CD14-positive monocyte (primary cell): ENCODE measurements at regions not wholly inside any gene's neighbourhood (a gene's known extent, or its start where the extent isn't known, plus 50 kb on each side); places are given as distances from the start of the nearest gene placed in this dataset.
"Not testable (repeated sequence)": the region's sequence is repeated elsewhere in the genome, so short reads cannot be mapped to it uniquely, and the experiment has no call there.

Experiments
- DNase-seq, 3 donors: peaks; one replicate each; pipeline ENCODE4 v3.0.0-alpha.2; 2011 to 2022
- H2AFZ ChIP-seq: 2 replicates; pipeline ENCODE4 v1.6.0; 2012; ENCODE audit warnings: mild to moderate bottlenecking, low read depth, low read length, inconsistent platforms; ENCODE audit not compliant: insufficient read depth, poor library complexity, severe bottlenecking
- H3K27ac ChIP-seq, 2 donors: 1 replicate in 1 of 2; 2 replicates in 1 of 2; pipeline ENCODE4 v1.5.1; 2012 to 2013; ENCODE audit warnings: low read length in 2 of 2, control low read depth in 1 of 2, inconsistent platforms in 1 of 2, low read depth in 1 of 2, mild to moderate bottlenecking in 1 of 2
- H3K27me3 ChIP-seq, 2 donors: one replicate each; pipeline versions ENCODE4 v1.6.0 to v1.6.1; 2011 to 2013; ENCODE audit warnings: low read length in 2 of 2; ENCODE audit not compliant: control insufficient read depth in 2 of 2, insufficient read depth in 2 of 2
- H3K36me3 ChIP-seq, 2 donors: replicated peaks in 1 of 2; 1 replicate in 1 of 2; 2 replicates in 1 of 2; pipeline versions ENCODE4 v1.5.1 to v1.6.1; 2012 to 2013; ENCODE audit warnings: low read length in 2 of 2, control low read depth in 1 of 2, inconsistent platforms in 1 of 2, mild to moderate bottlenecking in 1 of 2; ENCODE audit not compliant: insufficient read depth in 2 of 2, control insufficient read depth in 1 of 2
- H3K4me1 ChIP-seq, 2 donors: 1 replicate in 1 of 2; 2 replicates in 1 of 2; pipeline versions ENCODE4 v1.5.1 to v1.6.1; 2012 to 2013; ENCODE audit warnings: low read length in 2 of 2, control low read depth in 1 of 2, inconsistent platforms in 1 of 2, mild to moderate bottlenecking in 1 of 2, moderate library complexity in 1 of 2; ENCODE audit not compliant: insufficient read depth in 2 of 2, control insufficient read depth in 1 of 2
- H3K4me2 ChIP-seq: replicated peaks from 2 replicates; pipeline ENCODE3; 2012; ENCODE audit warnings: low read length, moderate library complexity, mild to moderate bottlenecking; ENCODE audit not compliant: poor library complexity, severe bottlenecking; ENCODE audit errors: extremely low read depth
- H3K4me3 ChIP-seq, 3 experiments: fragments of 200-600 bp in 1 of 3; sonication (generic) in 1 of 3; replicated peaks in 1 of 3; 1 replicate in 2 of 3; 2 replicates in 1 of 3; pipeline ENCODE4 v1.5.1; 2011 to 2013; ENCODE audit warnings: low read length in 3 of 3, mild to moderate bottlenecking in 3 of 3, control low read depth in 2 of 3, low read depth in 2 of 3, inconsistent platforms in 1 of 3, moderate library complexity in 1 of 3
- H3K79me2 ChIP-seq: 2 replicates; pipeline ENCODE4 v1.6.0; 2012; ENCODE audit warnings: mild to moderate bottlenecking, control low read depth, inconsistent platforms, low read length, moderate library complexity; ENCODE audit not compliant: insufficient read depth
- H3K9ac ChIP-seq: 2 replicates; pipeline ENCODE4 v1.6.0; 2017; ENCODE audit warnings: low read length, mild to moderate bottlenecking; ENCODE audit not compliant: insufficient read depth, poor library complexity, severe bottlenecking
- H3K9me3 ChIP-seq, 2 donors: replicated peaks in 1 of 2; 1 replicate in 1 of 2; 2 replicates in 1 of 2; pipeline versions ENCODE4 v1.5.1 to v1.6.1; 2012 to 2013; ENCODE audit warnings: low read length in 2 of 2, control low read depth in 1 of 2; ENCODE audit not compliant: control insufficient read depth in 1 of 2, insufficient read depth in 1 of 2
- H4K20me1 ChIP-seq: 2 replicates; pipeline ENCODE4 v1.6.0; 2012; ENCODE audit warnings: mild to moderate bottlenecking, low read length, control low read depth, moderate library complexity; ENCODE audit not compliant: insufficient read depth
- H3K27ac Mint-ChIP-seq, 7 donors: one replicate each; pipeline ENCODE4 v1.8.0; 2020; ENCODE audit warnings: mild to moderate bottlenecking in 7 of 7, mixed read lengths in 7 of 7, moderate library complexity in 6 of 7, inconsistent platforms in 2 of 7
- H3K27me3 Mint-ChIP-seq, 3 donors: one replicate each; pipeline ENCODE4 v1.8.0; 2021 to 2022; ENCODE audit warnings: low read depth in 3 of 3, mild to moderate bottlenecking in 3 of 3, mixed read lengths in 3 of 3, moderate library complexity in 3 of 3, inconsistent platforms in 1 of 3
- H3K36me3 Mint-ChIP-seq, 2 donors: one replicate each; pipeline ENCODE4 v1.8.0; 2020; ENCODE audit warnings: mixed read lengths in 2 of 2, inconsistent platforms in 1 of 2, mild to moderate bottlenecking in 1 of 2
- H3K4me1 Mint-ChIP-seq: one replicate; pipeline ENCODE4 v1.8.0; 2020; ENCODE audit warnings: mild to moderate bottlenecking, mixed read lengths
- H3K4me3 Mint-ChIP-seq, 2 donors: one replicate each; pipeline ENCODE4 v1.8.0; 2020; ENCODE audit warnings: mild to moderate bottlenecking in 2 of 2, mixed read lengths in 2 of 2, moderate library complexity in 1 of 2
- H3K9me3 Mint-ChIP-seq, 7 donors: one replicate each; pipeline ENCODE4 v1.8.0; 2020 to 2022; ENCODE audit warnings: mixed read lengths in 7 of 7, mild to moderate bottlenecking in 6 of 7, moderate library complexity in 6 of 7, inconsistent platforms in 2 of 7
- WGBS: methylation state at CpG from one replicate; pipeline ENCODE4 v1.1.5; 2013; ENCODE audit warnings: missing lambda C conversion rate; ENCODE audit not compliant: insufficient coverage; 5-methylcytosine and 5-hydroxymethylcytosine counted together
- intact Hi-C, 2 donors: fragments of 100-400 bp; cut with micrococcal nuclease; formaldehyde crosslinking; loops; one replicate each; pipeline versions ENCODE4 v1.15.0 to v1.15.1; 2023
- TF ChIP-seq, protein P1 (sequence below): fragments of 200-600 bp; IDR thresholded peaks from one replicate; pipeline ENCODE4 v1.8.0; 2022; ENCODE audit warnings: antibody characterized with exemption, mild to moderate bottlenecking

DNA sequence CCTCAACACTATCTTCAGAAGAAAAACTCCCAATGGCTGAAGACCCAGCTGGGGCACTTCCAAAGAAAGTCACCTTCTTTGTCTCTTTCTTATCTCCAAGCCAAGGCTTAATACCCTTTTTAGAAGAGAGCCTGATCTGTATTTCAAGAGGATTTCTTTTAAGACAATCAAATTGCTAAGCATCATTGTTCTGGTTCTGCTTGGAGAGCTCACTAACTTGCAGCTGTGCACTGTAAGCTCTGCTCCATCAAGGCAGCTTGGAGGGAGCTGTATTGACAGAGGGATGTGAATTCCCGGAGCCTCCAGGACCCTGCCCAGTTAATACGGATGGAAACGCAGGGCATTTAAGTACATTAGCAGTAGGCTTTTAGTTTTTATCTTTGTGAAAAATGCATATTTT, 253.1 kb downstream of the TDRD15 start:
- Histone ChIP-seq H3K4me3 (no peak overlapping the region), H3K9me3 (peaks cover 3 to 12% of the 10 kb centered on the region in 2 donors), H4K20me1 (no peaks in the 10 kb centered on the region), H3K36me3 (no peaks in the 10 kb centered on the region), H3K79me2 (no peaks in the 10 kb centered on the region), H2AFZ (no peak overlapping the region), H3K4me2 (no peak overlapping the region), H3K4me1 (no peaks in the 10 kb centered on the region), H3K9ac (no peak overlapping the region), H3K27ac (no peak overlapping the region), H3K27me3 (no peaks in the 10 kb centered on the region)
- Mint-ChIP-seq H3K9me3 (peaks cover 0 to 16% (median 5%) of the 10 kb centered on the region in 7 donors), H3K4me1 (no peaks in the 10 kb centered on the region), H3K4me3 (no peak overlapping the region), H3K27ac (no peak overlapping the region), H3K36me3 (no peaks in the 10 kb centered on the region), H3K27me3 (no peaks in the 10 kb centered on the region)
- intact Hi-C loops: no loop called here
- 77% methylated on average over 3 of the region's 3 CpGs for WGBS
- TF ChIP-seq, protein P1, sequence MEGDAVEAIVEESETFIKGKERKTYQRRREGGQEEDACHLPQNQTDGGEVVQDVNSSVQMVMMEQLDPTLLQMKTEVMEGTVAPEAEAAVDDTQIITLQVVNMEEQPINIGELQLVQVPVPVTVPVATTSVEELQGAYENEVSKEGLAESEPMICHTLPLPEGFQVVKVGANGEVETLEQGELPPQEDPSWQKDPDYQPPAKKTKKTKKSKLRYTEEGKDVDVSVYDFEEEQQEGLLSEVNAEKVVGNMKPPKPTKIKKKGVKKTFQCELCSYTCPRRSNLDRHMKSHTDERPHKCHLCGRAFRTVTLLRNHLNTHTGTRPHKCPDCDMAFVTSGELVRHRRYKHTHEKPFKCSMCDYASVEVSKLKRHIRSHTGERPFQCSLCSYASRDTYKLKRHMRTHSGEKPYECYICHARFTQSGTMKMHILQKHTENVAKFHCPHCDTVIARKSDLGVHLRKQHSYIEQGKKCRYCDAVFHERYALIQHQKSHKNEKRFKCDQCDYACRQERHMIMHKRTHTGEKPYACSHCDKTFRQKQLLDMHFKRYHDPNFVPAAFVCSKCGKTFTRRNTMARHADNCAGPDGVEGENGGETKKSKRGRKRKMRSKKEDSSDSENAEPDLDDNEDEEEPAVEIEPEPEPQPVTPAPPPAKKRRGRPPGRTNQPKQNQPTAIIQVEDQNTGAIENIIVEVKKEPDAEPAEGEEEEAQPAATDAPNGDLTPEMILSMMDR: no peak
- no peak for DNase-seq

DNA sequence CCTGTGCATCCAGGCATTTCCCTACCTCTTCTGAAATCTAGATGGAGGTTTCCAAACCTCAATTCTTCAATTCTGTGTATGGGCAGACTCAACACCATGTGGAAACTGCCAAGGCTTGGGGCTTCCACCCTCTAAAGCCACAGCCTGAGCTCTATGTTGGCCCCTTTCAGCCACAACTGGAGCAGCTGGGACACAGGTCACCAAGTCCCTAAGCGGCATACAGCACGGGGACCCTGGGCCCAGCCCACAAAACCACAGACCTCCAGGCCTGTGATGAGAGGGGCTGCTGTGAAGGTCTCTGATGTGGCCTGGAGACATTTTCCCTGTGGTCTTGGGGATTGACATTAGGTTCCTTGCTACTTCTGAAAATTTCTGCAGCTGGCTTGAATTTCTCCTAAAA, 255.4 kb downstream of the TDRD15 start:
- intact Hi-C loops: no loop called here
- H3K4me2 ChIP-seq: no peak overlapping the region
- H3K27ac ChIP-seq: no peak overlapping the region
- no peak for DNase-seq
- no peaks in the 10 kb centered on the region for H3K4me1 ChIP-seq
- TF ChIP-seq, protein P1: no peak
- H3K36me3 Mint-ChIP-seq: no peaks in the 10 kb centered on the region
- H3K4me1 Mint-ChIP-seq: no peaks in the 10 kb centered on the region
- H2AFZ ChIP-seq: no peak overlapping the region
- H3K9me3 ChIP-seq: peaks cover 3 to 12% of the 10 kb centered on the region in 2 donors
- no peaks in the 10 kb centered on the region for H3K27me3 ChIP-seq
- no peak overlapping the region for H3K4me3 ChIP-seq
- no peaks in the 10 kb centered on the region for H3K27me3 Mint-ChIP-seq
- WGBS: no CpG with 5 or more reads among the region's 2 CpGs
- H3K9ac ChIP-seq: no peak overlapping the region
- H3K27ac Mint-ChIP-seq: no peak overlapping the region
- H4K20me1 ChIP-seq: no peaks in the 10 kb centered on the region
- no peaks in the 10 kb centered on the region for H3K36me3 ChIP-seq
- no peak overlapping the region for H3K4me3 Mint-ChIP-seq
- H3K9me3 Mint-ChIP-seq: peaks cover 0 to 14% (median 5%) of the 10 kb centered on the region in 7 donors
- H3K79me2 ChIP-seq: no peaks in the 10 kb centered on the region

DNA sequence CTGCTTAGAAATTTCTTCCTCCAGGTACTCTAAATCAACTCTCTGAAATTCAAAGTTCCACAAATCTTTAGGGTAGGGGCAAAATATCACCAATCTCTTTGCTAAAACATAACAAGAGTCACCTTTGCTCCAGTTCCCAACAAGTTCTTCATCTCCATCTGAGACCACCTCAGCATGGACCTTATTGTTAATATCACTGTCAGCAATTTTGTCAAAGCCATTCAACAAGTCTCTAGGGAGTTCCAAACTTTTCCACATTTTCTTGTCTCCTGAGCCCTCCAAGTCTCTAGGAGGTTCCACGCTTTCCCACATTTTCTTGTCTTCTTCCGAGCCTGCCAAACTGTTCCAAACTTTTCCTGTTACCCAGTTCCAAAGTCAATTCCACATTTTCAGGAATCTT, 255.9 kb downstream of the TDRD15 start:
- H3K79me2 ChIP-seq, intact Hi-C loops, H3K36me3 Mint-ChIP-seq, H3K27ac ChIP-seq, H3K27me3 Mint-ChIP-seq, H2AFZ ChIP-seq, H3K4me1 ChIP-seq, H3K4me1 Mint-ChIP-seq, H3K9ac ChIP-seq, H3K27me3 ChIP-seq, H4K20me1 ChIP-seq, H3K4me2 ChIP-seq, H3K36me3 ChIP-seq, H3K4me3 ChIP-seq, DNase-seq, H3K4me3 Mint-ChIP-seq, H3K27ac Mint-ChIP-seq: not testable (repeated sequence)
- peaks cover 0 to 14% (median 5%) of the 10 kb centered on the region in 7 donors for H3K9me3 Mint-ChIP-seq
- WGBS: 95% methylated on average over 2 of the region's 2 CpGs
- peaks cover 3 to 12% of the 10 kb centered on the region in 2 donors for H3K9me3 ChIP-seq
